GM23338 (cell line): ENCODE measurements at regions not wholly inside any gene's neighbourhood (a gene's known extent, or its start where the extent isn't known, plus 50 kb on each side); places are given as distances from the start of the nearest gene placed in this dataset.

Source experiments
- CREB1 ChIP-seq: fragments of 250-450 bp; sonication (Bioruptor Pico); IDR thresholded peaks from 2 replicates; pipeline ENCODE4 v1.5.0; 2020; ENCODE audit warnings: low read depth, mild to moderate bottlenecking, moderate library complexity
- CTCF ChIP-seq, 2 experiments: fragments of 200-600 bp in 1 of 2; sonication (generic) in 1 of 2; conservative IDR thresholded peaks; 2 replicates each; pipeline versions ENCODE4 v1.5.1 to v1.6.1; 2016 to 2017; ENCODE audit warnings: antibody characterized with exemption in 2 of 2, low read depth in 2 of 2, mild to moderate bottlenecking in 2 of 2, moderate library complexity in 1 of 2
- EZH2 ChIP-seq: fragments of 200-600 bp; sonication (generic); IDR thresholded peaks from one replicate; pipeline ENCODE4 v1.8.0; 2017; ENCODE audit warnings: antibody characterized with exemption, mild to moderate bottlenecking, low read depth; ENCODE audit not compliant: unreplicated experiment
- EZH2phosphoT487 ChIP-seq: fragments of 200-600 bp; sonication (generic); IDR thresholded peaks from one replicate; pipeline ENCODE4 v1.8.1; 2018; ENCODE audit warnings: antibody characterized with exemption; ENCODE audit not compliant: unreplicated experiment
- REST ChIP-seq: IDR thresholded peaks from one replicate; pipeline ENCODE4 v1.6.1; 2018; ENCODE audit warnings: antibody characterized with exemption; ENCODE audit not compliant: unreplicated experiment
- ZNF114 ChIP-seq: fragments of 250-450 bp; sonication (Bioruptor Pico); IDR thresholded peaks from 2 replicates; pipeline ENCODE4 v1.5.0; 2020; ENCODE audit warnings: mild to moderate bottlenecking, moderate library complexity

GRCh38 chr11:122358292-122358691 is 242.3 kb upstream of the BLID start:
- no peak for TF ChIP-seq CTCF (conservative IDR thresholded peaks at IDR 0.05; ENCODE audit: low read depth in 2 of 2)
- no peak for TF ChIP-seq EZH2phosphoT487
- no peak for TF ChIP-seq EZH2
- no peak for TF ChIP-seq REST
- no peak for TF ChIP-seq CREB1 (CRISPR knock-in tag)
- TF ChIP-seq ZNF114, result no peak
